Neutrophil (primary cell): ENCODE measurements at regions not wholly inside any gene's neighbourhood (a gene's known extent, or its start where the extent isn't known, plus 50 kb on each side); places are given as distances from the start of the nearest gene placed in this dataset.
"Not testable (repeated sequence)": the region's sequence is repeated elsewhere in the genome, so short reads cannot be mapped to it uniquely, and the experiment has no call there.

Experiments used
- H3K27ac ChIP-seq: fragments of 200-600 bp; sonication (generic); 2 replicates; pipeline ENCODE4 v1.5.1; 2016; ENCODE audit warnings: mild to moderate bottlenecking, moderate library complexity
- H3K27me3 ChIP-seq: fragments of 200-600 bp; sonication (generic); 2 replicates; pipeline ENCODE4 v1.6.0; 2016; ENCODE audit warnings: mild to moderate bottlenecking
- H3K36me3 ChIP-seq: fragments of 200-600 bp; sonication (generic); 2 replicates; pipeline ENCODE4 v1.5.1; 2017
- H3K4me1 ChIP-seq, 2 experiments: fragments of 200-600 bp in 1 of 2; sonication (generic) in 1 of 2; 1 replicate in 1 of 2; 2 replicates in 1 of 2; pipeline versions ENCODE4 v1.5.1 to v1.6.1; 2013 to 2016; ENCODE audit warnings: low read depth in 1 of 2, low read length in 1 of 2, mild to moderate bottlenecking in 1 of 2, moderate library complexity in 1 of 2; ENCODE audit not compliant: control insufficient read depth in 1 of 2, insufficient read depth in 1 of 2
- H3K4me3 ChIP-seq, 2 experiments: fragments of 200-600 bp in 1 of 2; sonication (generic) in 1 of 2; 1 replicate in 1 of 2; 2 replicates in 1 of 2; pipeline ENCODE4 v1.5.1; 2013 to 2016; ENCODE audit warnings: low read depth in 1 of 2, low read length in 1 of 2, mild to moderate bottlenecking in 1 of 2, moderate library complexity in 1 of 2
- H3K9me3 ChIP-seq: fragments of 200-600 bp; sonication (generic); 2 replicates; pipeline ENCODE4 v1.5.1; 2016
- TF ChIP-seq, protein P1 (sequence below): fragments of 200-600 bp; sonication (generic); IDR thresholded peaks from 2 replicates; pipeline ENCODE4 v1.5.1; 2016; ENCODE audit warnings: antibody characterized with exemption

DNA sequence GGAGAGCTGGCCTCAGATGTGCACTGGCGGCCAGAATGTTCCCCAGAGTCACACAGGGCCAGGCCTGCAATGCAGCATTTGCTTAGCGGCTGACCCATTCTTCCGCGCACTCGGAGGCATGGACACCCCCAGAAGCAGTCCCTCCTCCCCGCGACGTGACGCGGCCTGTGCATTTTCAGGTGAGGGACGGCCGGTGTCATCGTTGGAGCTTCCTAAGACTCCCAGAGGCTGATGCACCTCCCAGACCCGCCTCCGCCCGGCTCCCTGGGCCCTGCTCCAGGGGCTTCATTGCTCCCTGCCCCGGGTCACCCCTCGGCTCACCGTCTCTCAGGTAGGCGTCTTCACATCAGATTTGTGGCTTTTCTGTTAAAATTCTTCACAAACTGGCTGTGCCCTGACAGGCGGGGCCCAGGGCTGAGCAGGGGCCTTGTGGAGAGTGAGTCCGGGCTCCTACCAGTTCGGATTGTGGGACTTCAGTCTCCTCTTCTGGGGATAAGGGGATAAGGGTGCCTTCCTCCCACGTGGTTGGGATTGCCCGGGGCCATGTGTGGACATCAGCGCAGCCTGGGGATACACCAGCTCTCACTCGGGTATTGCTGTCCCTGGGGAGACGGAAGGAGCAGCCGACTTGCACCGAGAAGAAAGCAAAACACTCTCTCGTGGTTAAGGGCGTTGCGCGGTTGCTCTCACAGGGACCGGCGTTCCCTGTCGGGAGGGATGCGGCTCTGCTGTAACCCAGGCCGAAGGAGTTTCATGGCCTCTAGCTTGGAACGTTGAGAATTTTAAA, 249.1 kb downstream of the ADGRD1 start:
- TF ChIP-seq, protein P1, sequence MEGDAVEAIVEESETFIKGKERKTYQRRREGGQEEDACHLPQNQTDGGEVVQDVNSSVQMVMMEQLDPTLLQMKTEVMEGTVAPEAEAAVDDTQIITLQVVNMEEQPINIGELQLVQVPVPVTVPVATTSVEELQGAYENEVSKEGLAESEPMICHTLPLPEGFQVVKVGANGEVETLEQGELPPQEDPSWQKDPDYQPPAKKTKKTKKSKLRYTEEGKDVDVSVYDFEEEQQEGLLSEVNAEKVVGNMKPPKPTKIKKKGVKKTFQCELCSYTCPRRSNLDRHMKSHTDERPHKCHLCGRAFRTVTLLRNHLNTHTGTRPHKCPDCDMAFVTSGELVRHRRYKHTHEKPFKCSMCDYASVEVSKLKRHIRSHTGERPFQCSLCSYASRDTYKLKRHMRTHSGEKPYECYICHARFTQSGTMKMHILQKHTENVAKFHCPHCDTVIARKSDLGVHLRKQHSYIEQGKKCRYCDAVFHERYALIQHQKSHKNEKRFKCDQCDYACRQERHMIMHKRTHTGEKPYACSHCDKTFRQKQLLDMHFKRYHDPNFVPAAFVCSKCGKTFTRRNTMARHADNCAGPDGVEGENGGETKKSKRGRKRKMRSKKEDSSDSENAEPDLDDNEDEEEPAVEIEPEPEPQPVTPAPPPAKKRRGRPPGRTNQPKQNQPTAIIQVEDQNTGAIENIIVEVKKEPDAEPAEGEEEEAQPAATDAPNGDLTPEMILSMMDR, result no peak
- H3K27me3 ChIP-seq, result no peaks in the 10 kb centered on the region

DNA sequence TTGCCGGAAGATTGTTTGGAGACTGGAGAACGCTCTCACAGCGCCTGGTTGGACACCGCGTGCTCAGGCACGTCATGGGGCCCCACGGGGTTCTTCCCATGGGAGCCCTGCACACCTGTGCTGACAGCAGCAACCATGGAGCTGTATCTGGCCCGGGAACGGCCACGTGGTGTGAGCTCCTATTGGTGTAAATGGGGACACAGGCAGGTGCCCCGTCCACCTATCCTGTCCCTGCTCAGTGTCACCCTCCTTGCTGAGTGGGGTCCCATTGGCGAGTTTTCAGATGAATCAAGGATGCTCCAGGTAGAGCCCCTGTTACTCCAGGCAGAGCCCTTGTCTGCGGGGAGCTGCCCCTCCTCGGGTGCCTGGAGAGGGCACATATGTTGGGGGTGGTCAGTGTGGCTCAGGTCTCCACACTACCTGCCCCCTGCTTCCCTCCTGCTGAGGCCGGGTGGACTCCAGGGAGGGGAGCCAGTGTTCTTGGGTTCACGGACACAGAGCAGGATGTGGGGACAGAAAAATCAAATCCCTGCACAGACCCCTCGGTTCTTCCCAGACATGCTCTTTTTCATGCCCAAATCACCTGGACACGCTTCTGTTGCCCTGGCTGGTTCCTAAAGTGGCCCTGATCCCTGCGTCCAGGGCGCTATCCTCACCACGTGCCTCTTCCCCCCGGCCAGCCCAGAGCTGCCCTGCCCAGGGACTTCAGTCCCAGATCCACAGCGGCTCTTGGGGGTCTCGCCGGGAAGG, 250.1 kb downstream of the ADGRD1 start:
- no peaks in the 10 kb centered on the region for H3K27me3 ChIP-seq
- no peak overlapping the region for H3K27ac ChIP-seq
- no peaks in the 10 kb centered on the region for H3K36me3 ChIP-seq
- TF ChIP-seq, protein P1, result no peak
- no peak overlapping the region for H3K4me3 ChIP-seq
- H3K4me1 ChIP-seq, result no peaks in the 10 kb centered on the region
- no peaks in the 10 kb centered on the region for H3K9me3 ChIP-seq

More for the DNA sequence above, 249.1 kb downstream of the ADGRD1 start:
- Histone ChIP-seq H3K4me3 (no peak overlapping the region), H3K9me3 (no peaks in the 10 kb centered on the region), H3K36me3 (no peaks in the 10 kb centered on the region), H3K27ac (no peak overlapping the region), H3K4me1 (no peaks in the 10 kb centered on the region)

DNA sequence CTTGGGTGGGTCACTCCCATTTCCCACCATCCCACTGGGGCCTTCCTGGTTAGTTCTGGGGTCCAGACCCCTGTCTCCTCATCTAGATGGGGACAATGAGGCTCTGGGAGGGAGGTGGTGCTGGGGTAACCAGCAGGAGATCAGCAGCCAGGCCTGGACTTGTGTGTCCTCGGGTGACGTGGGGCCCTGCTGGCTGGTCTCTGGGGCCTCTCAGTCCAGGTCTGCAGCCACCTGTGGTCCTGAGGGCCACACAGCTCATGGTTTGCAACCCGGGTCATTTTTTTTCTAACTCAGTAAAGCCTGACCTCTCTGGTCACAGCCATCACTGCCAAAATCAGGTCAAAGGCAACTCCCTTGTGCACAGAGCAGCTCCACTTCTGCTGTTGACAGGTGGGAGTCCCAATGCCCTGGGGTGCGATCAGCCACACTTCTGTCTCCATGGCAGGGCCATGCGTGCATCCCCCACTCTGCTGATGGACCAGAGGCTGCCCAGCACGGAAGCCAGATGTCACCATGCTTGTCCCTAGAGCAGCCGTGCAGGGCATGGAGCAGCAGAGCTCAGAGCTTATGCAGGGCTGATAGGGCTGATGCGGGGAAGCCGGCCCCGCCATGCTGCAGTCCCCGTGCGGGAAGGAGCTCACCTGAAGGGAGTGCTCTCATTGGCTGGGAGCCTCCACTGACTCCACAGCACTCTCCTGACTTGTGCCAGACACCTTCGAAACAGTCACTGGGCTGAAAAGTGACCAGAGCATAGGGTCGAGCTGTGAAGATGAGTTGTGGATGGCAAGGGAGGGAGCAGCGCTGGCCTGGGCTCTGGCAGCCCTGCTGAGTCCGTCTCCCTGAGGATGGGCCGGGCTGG, 250.9 kb downstream of the ADGRD1 start:
- no peaks in the 10 kb centered on the region for H3K4me1 ChIP-seq
- H3K9me3 ChIP-seq, result no peaks in the 10 kb centered on the region
- H3K27me3 ChIP-seq, result no peaks in the 10 kb centered on the region
- H3K27ac ChIP-seq, result no peak overlapping the region
- H3K36me3 ChIP-seq, result no peaks in the 10 kb centered on the region
- no peak overlapping the region for H3K4me3 ChIP-seq
- TF ChIP-seq, protein P1, result no peak

GRCh38 chr12:131205275-131205933, 251.7 kb downstream of the ADGRD1 start:
- not testable (repeated sequence) for H3K36me3 ChIP-seq, H3K27me3 ChIP-seq, H3K4me3 ChIP-seq, H3K27ac ChIP-seq, H3K4me1 ChIP-seq, H3K9me3 ChIP-seq

GRCh38 chr12:131206630-131207299, 253.1 kb downstream of the ADGRD1 start:
- H3K27me3 ChIP-seq, H3K27ac ChIP-seq, H3K4me3 ChIP-seq, H3K4me1 ChIP-seq, H3K36me3 ChIP-seq, H3K9me3 ChIP-seq: not testable (repeated sequence)

- H3K27ac ChIP-seq, H3K4me1 ChIP-seq, H3K9me3 ChIP-seq, H3K36me3 ChIP-seq, H3K27me3 ChIP-seq, H3K4me3 ChIP-seq: not testable (repeated sequence)
Observed at GRCh38 chr12:131207300-131207660, 253.6 kb downstream of the ADGRD1 start.

DNA sequence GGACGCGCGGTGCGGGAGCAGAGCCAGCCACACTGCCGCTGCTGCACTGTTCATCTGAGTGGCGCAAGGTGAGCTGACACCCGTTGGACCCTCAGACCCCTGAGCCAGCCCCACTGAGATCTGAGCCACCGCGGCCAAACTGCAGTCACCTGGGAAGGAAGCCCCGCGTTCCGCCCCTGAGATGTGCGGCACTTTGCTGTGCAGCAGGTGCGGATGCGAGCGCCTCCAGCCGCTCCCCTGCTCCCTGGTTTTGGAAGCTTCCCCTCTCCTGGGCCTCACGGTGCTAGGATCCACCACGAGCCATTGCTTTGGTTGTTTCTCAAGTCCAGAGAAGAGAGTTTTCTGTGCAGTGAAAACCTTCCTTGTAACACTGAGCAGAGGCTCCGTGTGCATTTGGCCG, 254.1 kb downstream of the ADGRD1 start:
- H3K27me3 ChIP-seq, H3K27ac ChIP-seq, H3K36me3 ChIP-seq, H3K9me3 ChIP-seq, H3K4me3 ChIP-seq, H3K4me1 ChIP-seq: not testable (repeated sequence)
